HG03469 (cell line): ENCODE measurements at regions not wholly inside any gene's neighbourhood (a gene's known extent, or its start where the extent isn't known, plus 50 kb on each side); places are given as distances from the start of the nearest gene placed in this dataset.
"Not testable (repeated sequence)": the region's sequence is repeated elsewhere in the genome, so short reads cannot be mapped to it uniquely, and the experiment has no call there.

Experiments
- ATAC-seq: cut with Tn5 transposase; IDR thresholded peaks from one replicate; pipeline ENCODE4 v1.9.1; 2021; ENCODE audit warnings: mild to moderate bottlenecking, moderate library complexity, moderate number of reproducible peaks; ENCODE audit not compliant: unreplicated experiment

DNA sequence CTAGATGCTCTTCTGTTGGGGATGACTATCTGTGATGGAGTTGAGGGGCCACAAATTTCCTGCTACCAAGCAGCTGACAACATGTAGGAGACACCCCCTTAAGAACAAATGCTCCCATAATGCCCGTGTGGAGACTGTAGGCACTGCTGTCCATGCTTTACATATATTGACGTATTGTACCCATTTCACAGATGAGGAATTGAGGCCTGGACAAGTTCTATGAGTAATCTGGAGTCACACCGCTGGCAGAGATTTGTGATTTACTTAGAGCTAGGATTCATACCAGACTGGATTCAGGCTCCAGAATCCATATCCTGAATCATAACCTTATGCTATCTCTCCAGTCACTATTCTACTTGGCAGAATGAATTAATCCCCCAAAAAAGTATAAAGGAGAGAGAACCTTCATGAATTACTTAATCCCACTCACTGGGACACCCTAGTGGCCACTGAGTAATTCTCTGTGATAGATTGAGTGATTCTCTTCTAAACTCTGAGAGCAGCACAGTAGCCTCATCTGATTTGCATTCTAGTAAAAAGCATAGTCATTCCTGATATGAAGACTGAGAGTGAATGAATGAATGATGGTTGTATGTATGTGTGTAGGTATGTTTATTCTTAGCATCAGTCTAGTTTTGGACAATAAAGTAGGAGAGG, 460.7 kb upstream of the MEIS1 start:
- ATAC-seq, result peak; percentile 89

GRCh38 chr2:65969161-65969560, 465.8 kb upstream of the MEIS1 start:
- ATAC-seq, result no peak

DNA sequence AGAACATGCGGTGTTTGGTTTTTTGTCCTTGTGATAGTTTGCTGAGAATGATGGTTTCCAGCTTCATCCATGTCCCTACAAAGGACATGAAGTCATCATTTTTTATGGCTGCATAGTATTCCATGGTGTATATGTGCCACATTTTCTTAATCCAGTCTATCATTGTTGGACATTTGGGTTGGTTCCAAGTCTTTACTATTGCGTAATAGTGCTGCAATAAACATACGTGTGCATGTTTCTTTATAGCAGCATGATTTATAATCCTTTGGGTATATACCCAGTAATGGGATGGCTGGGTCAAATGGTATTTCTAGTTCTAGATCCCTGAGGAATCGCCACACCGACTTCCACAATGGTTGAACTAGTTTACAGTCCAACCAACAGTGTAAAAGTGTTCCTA, 471.6 kb upstream of the MEIS1 start:
- ATAC-seq, result not testable (repeated sequence)

GRCh38 chr2:65960953-65961352, 474.0 kb upstream of the MEIS1 start:
- ATAC-seq, result no peak

GRCh38 chr2:65957886-65958285, 477.0 kb upstream of the MEIS1 start:
- no peak for ATAC-seq

GRCh38 chr2:65957454-65957853, 477.5 kb upstream of the MEIS1 start:
- no peak for ATAC-seq

DNA sequence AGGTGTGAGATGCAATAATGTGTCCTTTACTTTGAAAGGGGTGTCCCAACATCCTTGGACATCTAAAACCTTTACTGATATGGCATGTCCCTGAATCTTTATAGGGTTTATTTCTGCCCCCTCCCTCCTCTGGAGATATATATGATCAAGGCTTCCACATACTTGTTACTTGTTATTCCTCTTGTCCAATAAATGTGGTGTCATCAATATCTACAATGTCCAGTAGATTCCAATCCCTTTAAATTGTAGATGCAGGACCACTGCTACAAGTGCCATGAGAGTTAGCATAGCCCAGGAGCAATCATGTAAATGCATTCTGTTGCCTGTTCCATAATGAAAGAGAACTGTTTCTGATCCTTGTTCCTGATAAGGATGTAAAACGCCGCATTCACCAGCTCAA, 479.7 kb upstream of the MEIS1 start:
- no peak for ATAC-seq

DNA sequence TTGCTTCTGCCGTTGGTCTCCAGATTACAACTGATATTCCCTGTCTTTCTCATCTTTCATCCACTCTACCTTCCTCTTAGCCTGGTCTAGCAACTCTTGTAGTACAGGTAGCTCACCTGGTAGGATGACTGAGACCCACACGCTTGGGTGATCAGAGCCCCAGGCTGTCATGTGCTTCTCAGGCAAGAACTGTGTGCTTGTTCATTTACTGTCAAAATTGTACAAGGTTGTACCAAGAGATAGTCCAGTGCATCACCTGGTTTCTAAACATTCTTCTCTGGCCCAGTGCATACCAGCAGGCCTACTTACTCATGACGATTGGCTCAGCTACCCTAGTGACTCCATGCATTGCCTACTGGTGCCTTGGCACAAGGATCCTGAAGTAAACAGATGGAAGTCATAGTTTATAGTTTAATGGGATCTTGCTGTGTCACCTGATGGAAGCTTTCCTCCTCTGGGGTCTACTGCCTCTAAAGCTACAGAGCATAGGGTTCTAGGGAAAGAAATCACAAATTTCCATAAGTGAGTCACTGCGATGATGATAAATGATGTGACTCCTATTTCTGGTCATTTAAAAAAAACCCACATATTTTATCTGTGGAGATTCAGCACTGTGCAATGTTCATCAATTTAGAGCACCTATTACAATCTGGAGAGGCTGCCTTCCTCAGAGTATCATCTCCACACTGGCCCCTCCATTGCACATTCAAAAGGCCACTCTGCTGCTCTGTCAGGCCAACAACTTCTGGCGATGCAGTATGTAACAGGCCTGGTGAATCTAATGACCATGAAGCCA, 481.8 kb upstream of the MEIS1 start:
- ATAC-seq, result no peak

- no peak for ATAC-seq
These were observed 490.7 kb upstream of the MEIS1 start for GRCh38 chr2:65944213-65944612.

GRCh38 chr2:65943099-65943786, 491.7 kb upstream of the MEIS1 start:
- no peak for ATAC-seq

DNA sequence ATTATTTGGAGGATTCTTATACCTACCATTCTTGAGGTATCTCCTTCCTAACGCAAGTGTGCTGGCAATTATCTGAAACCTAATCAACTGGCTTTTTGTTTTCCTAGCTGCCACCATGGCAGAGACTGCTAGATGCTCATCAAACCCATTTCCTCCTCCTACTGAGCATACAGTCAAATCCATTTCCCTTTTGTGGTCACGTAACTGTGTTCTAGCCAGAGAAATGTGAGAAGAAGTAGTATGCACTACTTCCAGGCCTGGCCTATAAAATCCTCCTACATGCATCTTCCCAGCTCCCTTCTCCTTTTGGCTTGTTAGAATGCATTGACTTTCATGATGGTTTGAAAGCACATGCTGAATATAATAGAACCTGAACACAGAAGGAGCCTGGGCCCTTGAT, 494.1 kb upstream of the MEIS1 start:
- no peak for ATAC-seq

- ATAC-seq, result no peak
These were observed 495.2 kb upstream of the MEIS1 start for GRCh38 chr2:65939687-65940086.

DNA sequence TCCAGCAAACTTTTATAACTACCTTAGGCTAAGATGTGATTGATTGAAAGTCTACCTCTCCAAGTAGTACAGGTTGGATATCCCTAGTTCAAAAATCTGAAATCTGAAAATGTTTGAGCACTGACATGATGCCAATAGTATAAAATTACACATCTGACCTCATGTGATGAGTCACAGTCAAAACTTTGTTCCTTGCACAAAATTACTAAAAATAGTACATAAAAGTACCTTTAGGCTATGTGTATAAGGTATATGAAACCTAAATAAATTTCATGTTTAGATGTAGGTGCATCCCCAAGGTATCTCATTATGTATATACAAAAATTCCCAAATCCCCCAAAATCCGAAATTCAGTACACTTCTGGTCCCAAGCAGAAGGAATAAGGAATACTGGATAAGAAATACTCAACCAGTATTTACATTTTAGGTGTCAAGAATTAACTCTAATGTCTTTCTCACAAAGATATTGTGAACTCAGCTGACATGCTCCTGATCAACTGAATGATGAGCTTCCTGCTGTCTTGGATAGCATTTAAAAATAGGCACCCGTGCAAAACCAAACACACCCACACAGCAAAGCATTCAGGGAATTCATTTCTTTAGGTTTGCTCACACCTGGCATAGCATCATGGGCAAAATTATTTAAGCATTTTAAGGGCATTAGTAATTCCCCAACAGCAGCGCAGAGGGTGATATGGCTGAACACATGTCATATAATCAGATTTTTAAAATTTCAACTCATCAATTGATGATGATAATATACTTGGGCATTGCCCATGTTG, 497.4 kb upstream of the MEIS1 start:
- ATAC-seq, result no peak

GRCh38 chr2:65934992-65935629, 499.8 kb upstream of the MEIS1 start:
- ATAC-seq, result no peak

- no peak for ATAC-seq
These were observed 500.2 kb upstream of the SPRED2 start for GRCh38 chr2:65932571-65932970.

GRCh38 chr2:65931056-65931455, 498.7 kb upstream of the SPRED2 start:
- no peak for ATAC-seq

GRCh38 chr2:65930259-65930658, 497.9 kb upstream of the SPRED2 start:
- ATAC-seq, result no peak

DNA sequence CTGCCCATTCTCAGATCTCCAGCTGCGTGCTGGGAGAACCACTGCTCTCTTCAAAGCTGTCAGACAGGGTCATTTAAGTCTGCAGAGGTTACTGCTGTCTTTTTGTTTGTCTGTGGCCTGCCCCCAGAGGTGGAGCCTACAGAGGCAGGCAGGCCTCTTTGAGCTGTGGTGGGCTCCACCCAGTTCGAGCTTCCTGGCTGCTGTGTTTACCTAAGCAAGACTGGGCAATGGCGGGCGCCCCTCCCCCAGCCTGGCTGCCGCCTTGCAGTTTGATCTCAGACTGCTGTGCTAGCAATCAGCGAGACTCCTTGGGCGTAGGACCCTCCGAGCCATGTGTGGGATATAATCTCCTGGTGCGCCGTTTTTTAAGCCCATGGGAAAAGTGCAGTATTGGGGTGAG, 497.3 kb upstream of the SPRED2 start:
- ATAC-seq, result not testable (repeated sequence)

DNA sequence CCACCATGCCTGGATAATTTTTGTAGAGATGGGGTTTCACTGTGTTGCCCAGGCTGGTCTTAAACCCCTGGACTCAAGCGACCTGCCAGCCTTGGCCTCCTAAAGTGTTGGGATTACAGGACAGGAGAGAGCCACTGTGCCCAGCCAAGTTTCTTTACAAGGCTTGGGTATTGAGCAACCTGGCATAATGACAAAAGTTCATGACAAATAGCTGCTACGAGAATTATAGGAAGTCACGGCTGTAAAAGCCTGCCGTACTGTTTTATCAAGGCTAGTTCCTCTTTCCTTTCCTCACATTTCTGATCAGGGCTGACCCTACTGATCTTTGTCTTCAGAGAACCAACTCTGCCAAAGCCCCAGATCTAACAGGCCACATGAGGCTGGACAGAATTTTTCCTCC, 490.4 kb upstream of the SPRED2 start:
- ATAC-seq, result no peak

GRCh38 chr2:65922030-65922429, 489.6 kb upstream of the SPRED2 start:
- peak; percentile 95 for ATAC-seq

- no peak for ATAC-seq
These were observed 488.7 kb upstream of the SPRED2 start for GRCh38 chr2:65921116-65921515.
